Right atrium auricular region (tissue), 2 donors: ENCODE measurements at regions not wholly inside any gene's neighbourhood (a gene's known extent, or its start where the extent isn't known, plus 50 kb on each side); places are given as distances from the start of the nearest gene placed in this dataset.
A peak's percentile ranks its signal among the peaks of the same experiment; 100 is the strongest.
"Not testable (repeated sequence)": the region's sequence is repeated elsewhere in the genome, so short reads cannot be mapped to it uniquely, and the experiment has no call there.

ENCODE experiments used
- DNase-seq: peaks from one replicate; pipeline ENCODE4 v3.0.0-alpha.2; 2019; ENCODE audit warnings: low spot score
- H3K27ac ChIP-seq, 2 donors: fragments of 200-600 bp; sonication (generic); 1 replicate in 1 of 2; 2 replicates in 1 of 2; pipeline ENCODE4 v1.5.1; 2016 to 2019
- H3K27me3 ChIP-seq, 2 donors: fragments of 200-600 bp; sonication (generic); one replicate each; pipeline versions ENCODE4 v1.5.1 to v1.6.0; 2017 to 2019
- H3K36me3 ChIP-seq: fragments of 200-600 bp; sonication (generic); one replicate; pipeline ENCODE4 v1.5.1; 2016
- H3K4me1 ChIP-seq, 2 donors: fragments of 200-600 bp; sonication (generic); one replicate each; pipeline versions ENCODE4 v1.5.1 to v1.6.0; 2017 to 2019
- H3K4me3 ChIP-seq, 2 donors: fragments of 200-600 bp; sonication (generic); 1 replicate in 1 of 2; 2 replicates in 1 of 2; pipeline ENCODE4 v1.5.1; 2017 to 2019; ENCODE audit warnings: mild to moderate bottlenecking in 1 of 2, moderate library complexity in 1 of 2
- H3K9me3 ChIP-seq, 2 donors: fragments of 200-600 bp; sonication (generic); one replicate each; pipeline ENCODE4 v1.5.1; 2019
- TF ChIP-seq, protein P1 (sequence below), 2 donors: fragments of 200-600 bp; sonication (generic); IDR thresholded peaks; one replicate each; pipeline ENCODE4 v1.5.1; 2019; ENCODE audit warnings: antibody characterized with exemption in 2 of 2

DNA sequence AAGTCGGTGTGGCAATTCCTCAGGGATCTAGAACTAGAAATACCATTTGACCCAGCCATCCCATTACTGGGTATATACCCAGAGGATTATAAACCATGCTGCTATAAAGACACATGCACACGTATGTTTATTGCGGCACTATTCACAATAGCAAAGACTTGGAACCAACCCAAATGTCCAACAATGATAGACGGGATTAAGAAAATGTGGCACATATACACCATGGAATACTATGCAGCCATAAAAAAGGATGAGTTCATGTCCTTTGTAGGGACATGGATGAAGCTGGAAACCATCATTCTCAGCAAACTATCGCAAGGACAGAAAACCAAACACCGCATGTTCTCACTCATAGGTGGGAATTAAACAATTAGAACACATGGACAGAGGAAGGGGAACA lies 80.6 kb upstream of the ST3GAL5 start:
- not testable (repeated sequence) for H3K36me3 ChIP-seq, H3K4me3 ChIP-seq, DNase-seq, H3K9me3 ChIP-seq, H3K27me3 ChIP-seq, H3K4me1 ChIP-seq, H3K27ac ChIP-seq

DNA sequence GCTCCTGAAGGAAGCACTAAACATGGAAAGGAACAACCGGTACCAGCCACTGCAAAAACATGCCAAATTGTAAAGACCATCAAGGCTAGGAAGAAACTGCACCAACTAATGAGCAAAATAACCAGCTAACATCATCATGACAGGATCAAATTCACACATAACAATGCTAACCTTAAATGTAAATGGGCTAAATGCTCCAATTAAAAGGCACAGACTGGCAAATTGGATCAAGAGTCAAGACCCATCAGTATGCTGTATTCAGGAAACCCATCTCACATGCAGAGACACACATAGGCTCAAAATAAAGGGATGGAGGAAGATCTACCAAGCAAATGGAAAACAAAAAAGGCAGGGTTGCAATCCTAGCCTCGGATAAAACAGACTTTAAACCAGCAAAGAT lies 77.0 kb upstream of the ST3GAL5 start:
- not testable (repeated sequence) for H3K27ac ChIP-seq, H3K4me3 ChIP-seq, H3K4me1 ChIP-seq, H3K27me3 ChIP-seq, DNase-seq, H3K9me3 ChIP-seq, H3K36me3 ChIP-seq

DNA sequence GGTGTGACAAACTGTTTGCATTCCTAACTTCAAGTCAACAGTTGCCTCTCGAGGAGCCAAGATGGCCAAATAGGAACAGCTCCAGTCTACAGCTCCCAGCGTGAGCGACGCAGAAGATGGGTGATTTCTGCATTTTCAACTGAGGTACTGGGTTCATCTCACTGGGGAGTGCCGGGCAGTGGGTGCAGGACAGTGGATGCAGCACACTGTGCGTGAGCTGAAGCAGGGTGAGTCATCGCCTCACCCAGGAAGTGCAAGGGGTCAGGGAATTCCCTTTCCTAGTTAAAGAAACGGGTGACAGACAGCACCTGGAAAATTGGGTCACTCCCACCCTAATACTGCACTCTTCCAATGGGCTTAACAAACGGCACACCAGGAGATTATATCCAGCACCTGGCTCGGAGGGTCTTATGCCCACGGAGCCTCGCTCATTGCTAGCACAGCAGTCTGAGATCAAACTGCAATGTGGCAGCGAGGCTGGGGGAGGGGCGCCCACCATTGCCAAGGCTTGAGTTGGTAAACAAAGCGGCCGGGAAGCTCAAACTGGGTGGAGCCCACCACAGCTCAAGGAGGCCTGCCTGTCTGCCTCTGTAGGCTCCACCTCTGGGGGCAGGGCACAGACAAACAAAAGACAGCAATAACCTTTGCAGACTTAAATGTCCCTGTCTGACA lies 75.1 kb upstream of the ST3GAL5 start:
- not testable (repeated sequence) for DNase-seq, H3K4me1 ChIP-seq, H3K4me3 ChIP-seq, H3K27ac ChIP-seq, H3K9me3 ChIP-seq, H3K36me3 ChIP-seq, H3K27me3 ChIP-seq

- no peaks in the 10 kb centered on the region for H3K9me3 ChIP-seq
- no peak overlapping the region for H3K4me3 ChIP-seq
- TF ChIP-seq, protein P1, sequence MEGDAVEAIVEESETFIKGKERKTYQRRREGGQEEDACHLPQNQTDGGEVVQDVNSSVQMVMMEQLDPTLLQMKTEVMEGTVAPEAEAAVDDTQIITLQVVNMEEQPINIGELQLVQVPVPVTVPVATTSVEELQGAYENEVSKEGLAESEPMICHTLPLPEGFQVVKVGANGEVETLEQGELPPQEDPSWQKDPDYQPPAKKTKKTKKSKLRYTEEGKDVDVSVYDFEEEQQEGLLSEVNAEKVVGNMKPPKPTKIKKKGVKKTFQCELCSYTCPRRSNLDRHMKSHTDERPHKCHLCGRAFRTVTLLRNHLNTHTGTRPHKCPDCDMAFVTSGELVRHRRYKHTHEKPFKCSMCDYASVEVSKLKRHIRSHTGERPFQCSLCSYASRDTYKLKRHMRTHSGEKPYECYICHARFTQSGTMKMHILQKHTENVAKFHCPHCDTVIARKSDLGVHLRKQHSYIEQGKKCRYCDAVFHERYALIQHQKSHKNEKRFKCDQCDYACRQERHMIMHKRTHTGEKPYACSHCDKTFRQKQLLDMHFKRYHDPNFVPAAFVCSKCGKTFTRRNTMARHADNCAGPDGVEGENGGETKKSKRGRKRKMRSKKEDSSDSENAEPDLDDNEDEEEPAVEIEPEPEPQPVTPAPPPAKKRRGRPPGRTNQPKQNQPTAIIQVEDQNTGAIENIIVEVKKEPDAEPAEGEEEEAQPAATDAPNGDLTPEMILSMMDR (IDR thresholded peaks at IDR 0.05) = no peak
- no peaks in the 10 kb centered on the region for H3K27me3 ChIP-seq
- no peaks in the 10 kb centered on the region for H3K4me1 ChIP-seq
- no peak overlapping the region for H3K27ac ChIP-seq
- no peaks in the 10 kb centered on the region for H3K36me3 ChIP-seq
- no peak for DNase-seq
Measured at GRCh38 chr2:85963068-85963467, 74.3 kb upstream of the ST3GAL5 start.

DNA sequence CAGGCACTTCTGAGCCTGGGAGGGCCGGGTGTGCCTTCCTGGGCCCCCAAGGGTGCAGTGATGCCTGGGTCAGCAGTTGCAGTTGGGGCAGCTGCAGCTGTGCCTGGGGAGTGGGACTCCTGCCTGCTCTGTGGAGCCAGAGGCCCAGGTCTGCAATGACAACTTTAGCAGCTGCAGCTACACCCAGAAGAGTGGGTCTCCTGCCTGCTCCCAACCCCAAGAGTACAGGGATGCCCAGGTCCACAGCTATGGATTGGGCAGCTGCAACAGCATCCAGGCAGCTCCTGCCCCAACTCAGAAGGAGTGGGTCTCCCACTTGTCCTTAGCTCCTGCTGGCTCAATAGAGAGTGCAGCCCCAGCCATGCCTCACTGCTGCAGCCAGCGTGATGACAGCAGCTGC lies 73.0 kb upstream of the ST3GAL5 start:
- Histone ChIP-seq H3K36me3 (no peaks in the 10 kb centered on the region), H3K4me3 (no peak overlapping the region), H3K27ac (no peak overlapping the region), H3K9me3 (no peaks in the 10 kb centered on the region), H3K4me1 (no peaks in the 10 kb centered on the region), H3K27me3 (no peaks in the 10 kb centered on the region)
- no peak for DNase-seq
- TF ChIP-seq, protein P1 (IDR thresholded peaks at IDR 0.05) = no peak

DNA sequence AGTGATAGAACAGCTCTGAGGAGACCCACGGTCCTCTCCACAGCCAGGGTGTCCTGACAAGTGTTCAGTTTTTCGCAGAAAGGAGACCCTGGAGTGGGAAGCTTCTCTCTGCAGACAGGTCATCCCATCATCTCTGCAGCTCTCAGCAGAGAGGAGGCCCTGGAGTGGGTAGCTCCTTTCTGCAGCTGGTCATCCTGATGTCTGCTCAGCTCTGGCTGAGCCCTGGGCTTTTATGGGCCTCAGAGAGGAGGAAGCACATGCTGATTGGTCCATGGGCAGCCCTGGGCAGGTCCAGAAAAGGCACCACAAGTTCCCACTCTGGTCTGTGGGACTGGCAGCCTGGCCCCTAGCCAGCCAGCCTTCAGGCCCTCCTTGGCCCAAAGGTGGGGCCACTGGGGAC lies 72.3 kb upstream of the ST3GAL5 start:
- Histone ChIP-seq H3K4me3 (no peak overlapping the region), H3K9me3 (no peaks in the 10 kb centered on the region), H3K27ac (no peak overlapping the region), H3K36me3 (no peaks in the 10 kb centered on the region), H3K4me1 (no peaks in the 10 kb centered on the region), H3K27me3 (no peaks in the 10 kb centered on the region)
- peak; percentile 36 for DNase-seq
- TF ChIP-seq, protein P1 (IDR thresholded peaks at IDR 0.05) = no peak

DNA sequence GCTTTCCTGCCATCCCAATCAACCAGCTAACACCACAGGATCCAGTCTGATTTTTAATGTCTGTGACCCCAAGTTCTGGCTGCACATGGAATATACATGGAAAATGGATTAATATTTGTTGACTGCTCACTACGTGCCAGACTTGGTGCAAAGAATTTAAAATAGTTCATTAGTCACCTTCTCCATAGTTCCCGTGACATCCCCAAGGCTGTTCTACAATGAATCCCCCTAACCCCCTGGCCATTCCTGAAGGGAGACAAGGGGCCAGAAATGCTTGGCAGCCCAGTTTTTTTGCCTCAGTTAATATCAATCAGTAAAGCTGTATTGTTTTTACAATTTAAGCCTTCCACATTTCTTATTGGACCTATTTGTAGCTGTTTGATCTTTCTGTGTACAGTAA lies 71.0 kb upstream of the ST3GAL5 start:
- Histone ChIP-seq H3K27me3 (no peaks in the 10 kb centered on the region), H3K4me3 (no peak overlapping the region), H3K4me1 (no peaks in the 10 kb centered on the region), H3K9me3 (no peaks in the 10 kb centered on the region), H3K27ac (no peak overlapping the region), H3K36me3 (no peaks in the 10 kb centered on the region)
- TF ChIP-seq, protein P1 (IDR thresholded peaks at IDR 0.05) = no peak
- peak; percentile 21 for DNase-seq
